ENCODE measurements at regions not wholly inside any gene's neighbourhood (a gene's known extent, or its start where the extent isn't known, plus 50 kb on each side); places are given as distances from the start of the nearest gene placed in this dataset.

- H3K4me1 ChIP-seq (ENCODE audit: insufficient read depth, low read length, severe bottlenecking) = no peaks in the 10 kb centered on the region
- no peak for TF ChIP-seq CTCF (IDR thresholded peaks at IDR 0.05; ENCODE audit: low read length)
- TF ChIP-seq EZH2 (IDR thresholded peaks at IDR 0.05; ENCODE audit: borderline replicate concordance, low read length) = no peak
- no peaks in the 10 kb centered on the region for H3K9me2 ChIP-seq (ENCODE audit: low read depth, low read length)
- H3K27me3 ChIP-seq (ENCODE audit: insufficient read depth, low read length) = no peaks in the 10 kb centered on the region
- H3K4me2 ChIP-seq (ENCODE audit: low read length) = no peak overlapping the region
- no peak overlapping the region for H3K27ac ChIP-seq (ENCODE audit: low read depth, low read length, poor library complexity, severe bottlenecking)
- H3K9me3 ChIP-seq (ENCODE audit: low read length) = no peaks in the 10 kb centered on the region
- H4K20me1 ChIP-seq (ENCODE audit: insufficient read depth, low read length) = no peaks in the 10 kb centered on the region
- no peaks in the 10 kb centered on the region for H3K79me2 ChIP-seq (ENCODE audit: insufficient read depth, low read length)
- no peaks in the 10 kb centered on the region for H3F3A ChIP-seq (ENCODE audit: insufficient read depth, low read length)
- no peaks in the 10 kb centered on the region for H3K36me3 ChIP-seq (ENCODE audit: insufficient read depth, low read length)
- no peak overlapping the region for H3K9ac ChIP-seq (ENCODE audit: low read length)
- no peak overlapping the region for H2AFZ ChIP-seq (ENCODE audit: low read length)
- H3K4me3 ChIP-seq (ENCODE audit: low read depth, low read length, poor library complexity, severe bottlenecking) = no peak overlapping the region
These were observed 164.2 kb downstream of the ABHD5 start for GRCh38 chr3:43854916-43855315.

- H2AFZ ChIP-seq (ENCODE audit: low read length) = no peak overlapping the region
- H3K4me1 ChIP-seq (ENCODE audit: insufficient read depth, low read length, severe bottlenecking) = no peaks in the 10 kb centered on the region
- H3K9me2 ChIP-seq (ENCODE audit: low read depth, low read length) = no peaks in the 10 kb centered on the region
- no peak overlapping the region for H3K9ac ChIP-seq (ENCODE audit: low read length)
- no peaks in the 10 kb centered on the region for H3F3A ChIP-seq (ENCODE audit: insufficient read depth, low read length)
- no peaks in the 10 kb centered on the region for H3K79me2 ChIP-seq (ENCODE audit: insufficient read depth, low read length)
- peak; percentile 66 for TF ChIP-seq CTCF (IDR thresholded peaks at IDR 0.05; ENCODE audit: low read length)
- no peak for TF ChIP-seq EZH2 (IDR thresholded peaks at IDR 0.05; ENCODE audit: borderline replicate concordance, low read length)
- H4K20me1 ChIP-seq (ENCODE audit: insufficient read depth, low read length) = no peaks in the 10 kb centered on the region
- no peaks in the 10 kb centered on the region for H3K27me3 ChIP-seq (ENCODE audit: insufficient read depth, low read length)
- no peak overlapping the region for H3K4me2 ChIP-seq (ENCODE audit: low read length)
- no peak overlapping the region for H3K27ac ChIP-seq (ENCODE audit: low read depth, low read length, poor library complexity, severe bottlenecking)
- H3K4me3 ChIP-seq (ENCODE audit: low read depth, low read length, poor library complexity, severe bottlenecking) = no peak overlapping the region
- no peaks in the 10 kb centered on the region for H3K9me3 ChIP-seq (ENCODE audit: low read length)
- H3K36me3 ChIP-seq (ENCODE audit: insufficient read depth, low read length) = no peaks in the 10 kb centered on the region
These were observed 165.0 kb downstream of the ABHD5 start for GRCh38 chr3:43855674-43856299.

- H3K9me3 ChIP-seq (ENCODE audit: low read length) = no peaks in the 10 kb centered on the region
- H4K20me1 ChIP-seq (ENCODE audit: insufficient read depth, low read length) = no peaks in the 10 kb centered on the region
- no peaks in the 10 kb centered on the region for H3K79me2 ChIP-seq (ENCODE audit: insufficient read depth, low read length)
- no peaks in the 10 kb centered on the region for H3K9me2 ChIP-seq (ENCODE audit: low read depth, low read length)
- no peaks in the 10 kb centered on the region for H3K36me3 ChIP-seq (ENCODE audit: insufficient read depth, low read length)
- H3K4me1 ChIP-seq (ENCODE audit: insufficient read depth, low read length, severe bottlenecking) = no peaks in the 10 kb centered on the region
- H3K27ac ChIP-seq (ENCODE audit: low read depth, low read length, poor library complexity, severe bottlenecking) = no peak overlapping the region
- H3K27me3 ChIP-seq (ENCODE audit: insufficient read depth, low read length) = no peaks in the 10 kb centered on the region
- no peak for TF ChIP-seq EZH2 (IDR thresholded peaks at IDR 0.05; ENCODE audit: borderline replicate concordance, low read length)
- no peak for TF ChIP-seq CTCF (IDR thresholded peaks at IDR 0.05; ENCODE audit: low read length)
- H3K9ac ChIP-seq (ENCODE audit: low read length) = no peak overlapping the region
- no peak overlapping the region for H3K4me3 ChIP-seq (ENCODE audit: low read depth, low read length, poor library complexity, severe bottlenecking)
- no peak overlapping the region for H2AFZ ChIP-seq (ENCODE audit: low read length)
- no peaks in the 10 kb centered on the region for H3F3A ChIP-seq (ENCODE audit: insufficient read depth, low read length)
- H3K4me2 ChIP-seq (ENCODE audit: low read length) = no peak overlapping the region
These were observed 165.6 kb downstream of the ABHD5 start for GRCh38 chr3:43856351-43856750.
